ENCODE measurements at regions not wholly inside any gene's neighbourhood (a gene's known extent, or its start where the extent isn't known, plus 50 kb on each side); places are given as distances from the start of the nearest gene placed in this dataset.

GRCh38 chr2:42909966-42910365, 117.6 kb upstream of the HAAO start:
- Histone ChIP-seq H3K27ac (ENCODE audit: low read depth, low read length) (no peak overlapping the region), H3K9ac (ENCODE audit: low read length) (no peak overlapping the region), H3K4me3 (ENCODE audit: low read depth in 1 of 2, low read length in 2 of 2) (no peak overlapping the region)

GRCh38 chr2:42908518-42909200, 116.3 kb upstream of the HAAO start:
- Histone ChIP-seq H3K9me3 (ENCODE audit: low read length) (no peaks in the 10 kb centered on the region), H3K36me3 (ENCODE audit: insufficient read depth, low read length) (no peaks in the 10 kb centered on the region), H3K4me3 (ENCODE audit: low read depth in 1 of 2, low read length in 2 of 2) (peak overlapping the region in 1 of 2 donors; percentile 19), H3K27ac (ENCODE audit: low read depth, low read length) (no peak overlapping the region), H3K4me1 (ENCODE audit: insufficient read depth, low read length) (peaks cover 43% of the 10 kb centered on the region), H3K27me3 (ENCODE audit: control insufficient read depth in 1 of 2, insufficient read depth in 2 of 2, low read length in 2 of 2) (no peaks in the 10 kb centered on the region), H3K9ac (ENCODE audit: low read length) (no peak overlapping the region)

More at GRCh38 chr2:42909966-42910365, 117.6 kb upstream of the HAAO start:
- H3K9me3 ChIP-seq (ENCODE audit: low read length) = no peaks in the 10 kb centered on the region
- no peaks in the 10 kb centered on the region for H3K27me3 ChIP-seq (ENCODE audit: control insufficient read depth in 1 of 2, insufficient read depth in 2 of 2, low read length in 2 of 2)
- H3K4me1 ChIP-seq (ENCODE audit: insufficient read depth, low read length) = peaks cover 42% of the 10 kb centered on the region
- no peaks in the 10 kb centered on the region for H3K36me3 ChIP-seq (ENCODE audit: insufficient read depth, low read length)

GRCh38 chr2:42907835-42908234, 115.5 kb upstream of the HAAO start:
- peaks cover 43% of the 10 kb centered on the region for H3K4me1 ChIP-seq (ENCODE audit: insufficient read depth, low read length)
- H3K4me3 ChIP-seq (ENCODE audit: low read depth in 1 of 2, low read length in 2 of 2) = no peak overlapping the region

GRCh38 chr2:42906557-42907411, 114.4 kb upstream of the HAAO start:
- Histone ChIP-seq H3K36me3 (ENCODE audit: insufficient read depth, low read length) (no peaks in the 10 kb centered on the region), H3K27me3 (ENCODE audit: control insufficient read depth in 1 of 2, insufficient read depth in 2 of 2, low read length in 2 of 2) (no peaks in the 10 kb centered on the region), H3K9ac (ENCODE audit: low read length) (no peak overlapping the region), H3K4me1 (ENCODE audit: insufficient read depth, low read length) (peaks cover 43% of the 10 kb centered on the region), H3K27ac (ENCODE audit: low read depth, low read length) (peak overlapping the region; percentile 45), H3K4me3 (ENCODE audit: low read depth in 1 of 2, low read length in 2 of 2) (peak overlapping the region; percentile 12 to 35), H3K9me3 (ENCODE audit: low read length) (no peaks in the 10 kb centered on the region)

More at GRCh38 chr2:42907835-42908234, 115.5 kb upstream of the HAAO start:
- no peak overlapping the region for H3K9ac ChIP-seq (ENCODE audit: low read length)
- H3K27ac ChIP-seq (ENCODE audit: low read depth, low read length) = peak overlapping the region; percentile 57
- no peaks in the 10 kb centered on the region for H3K9me3 ChIP-seq (ENCODE audit: low read length)
- no peaks in the 10 kb centered on the region for H3K27me3 ChIP-seq (ENCODE audit: control insufficient read depth in 1 of 2, insufficient read depth in 2 of 2, low read length in 2 of 2)
- no peaks in the 10 kb centered on the region for H3K36me3 ChIP-seq (ENCODE audit: insufficient read depth, low read length)

GRCh38 chr2:42906111-42906556, 113.8 kb upstream of the HAAO start:
- H3K4me1 ChIP-seq (ENCODE audit: insufficient read depth, low read length) = peaks cover 48% of the 10 kb centered on the region
- no peaks in the 10 kb centered on the region for H3K27me3 ChIP-seq (ENCODE audit: control insufficient read depth in 1 of 2, insufficient read depth in 2 of 2, low read length in 2 of 2)
- peak overlapping the region; percentile 12 to 35 for H3K4me3 ChIP-seq (ENCODE audit: low read depth in 1 of 2, low read length in 2 of 2)
- H3K27ac ChIP-seq (ENCODE audit: low read depth, low read length) = peak overlapping the region; percentile 45
- H3K9me3 ChIP-seq (ENCODE audit: low read length) = no peaks in the 10 kb centered on the region
- no peaks in the 10 kb centered on the region for H3K36me3 ChIP-seq (ENCODE audit: insufficient read depth, low read length)
- no peak overlapping the region for H3K9ac ChIP-seq (ENCODE audit: low read length)

- Histone ChIP-seq H3K27ac (ENCODE audit: low read depth, low read length) (peak overlapping the region; percentile 45), H3K4me1 (ENCODE audit: insufficient read depth, low read length) (peaks cover 50% of the 10 kb centered on the region)
Measured at GRCh38 chr2:42905341-42906110, 113.1 kb upstream of the HAAO start.

GRCh38 chr2:42904576-42904876, 112.1 kb upstream of the HAAO start:
- H3K27ac ChIP-seq (ENCODE audit: low read depth, low read length) = no peak overlapping the region

More at GRCh38 chr2:42905341-42906110, 113.1 kb upstream of the HAAO start:
- Histone ChIP-seq H3K27me3 (ENCODE audit: control insufficient read depth in 1 of 2, insufficient read depth in 2 of 2, low read length in 2 of 2) (no peaks in the 10 kb centered on the region), H3K36me3 (ENCODE audit: insufficient read depth, low read length) (no peaks in the 10 kb centered on the region), H3K4me3 (ENCODE audit: low read depth in 1 of 2, low read length in 2 of 2) (peak overlapping the region in 1 of 2 donors; percentile 35), H3K9ac (ENCODE audit: low read length) (no peak overlapping the region), H3K9me3 (ENCODE audit: low read length) (no peaks in the 10 kb centered on the region)

GRCh38 chr2:42903821-42904575, 111.6 kb upstream of the HAAO start:
- no peak overlapping the region for H3K27ac ChIP-seq (ENCODE audit: low read depth, low read length)
- no peaks in the 10 kb centered on the region for H3K27me3 ChIP-seq (ENCODE audit: control insufficient read depth in 1 of 2, insufficient read depth in 2 of 2, low read length in 2 of 2)
- no peaks in the 10 kb centered on the region for H3K9me3 ChIP-seq (ENCODE audit: low read length)
- H3K4me3 ChIP-seq (ENCODE audit: low read depth in 1 of 2, low read length in 2 of 2) = no peak overlapping the region
- no peak overlapping the region for H3K9ac ChIP-seq (ENCODE audit: low read length)
- H3K4me1 ChIP-seq (ENCODE audit: insufficient read depth, low read length) = peaks cover 48% of the 10 kb centered on the region
- H3K36me3 ChIP-seq (ENCODE audit: insufficient read depth, low read length) = no peaks in the 10 kb centered on the region

More at GRCh38 chr2:42904576-42904876, 112.1 kb upstream of the HAAO start:
- Histone ChIP-seq H3K9ac (ENCODE audit: low read length) (no peak overlapping the region), H3K4me1 (ENCODE audit: insufficient read depth, low read length) (peaks cover 50% of the 10 kb centered on the region), H3K9me3 (ENCODE audit: low read length) (no peaks in the 10 kb centered on the region), H3K27me3 (ENCODE audit: control insufficient read depth in 1 of 2, insufficient read depth in 2 of 2, low read length in 2 of 2) (no peaks in the 10 kb centered on the region), H3K4me3 (ENCODE audit: low read depth in 1 of 2, low read length in 2 of 2) (no peak overlapping the region), H3K36me3 (ENCODE audit: insufficient read depth, low read length) (no peaks in the 10 kb centered on the region)

- Histone ChIP-seq H3K27ac (ENCODE audit: low read depth, low read length) (no peak overlapping the region), H3K4me1 (ENCODE audit: insufficient read depth, low read length) (peaks cover 40% of the 10 kb centered on the region), H3K9ac (ENCODE audit: low read length) (no peak overlapping the region), H3K27me3 (ENCODE audit: control insufficient read depth in 1 of 2, insufficient read depth in 2 of 2, low read length in 2 of 2) (no peaks in the 10 kb centered on the region), H3K4me3 (ENCODE audit: low read depth in 1 of 2, low read length in 2 of 2) (no peak overlapping the region), H3K9me3 (ENCODE audit: low read length) (no peaks in the 10 kb centered on the region), H3K36me3 (ENCODE audit: insufficient read depth, low read length) (no peaks in the 10 kb centered on the region)
Measured at GRCh38 chr2:42902939-42903709, 110.7 kb upstream of the HAAO start.

GRCh38 chr2:42901076-42901640, 108.8 kb upstream of the HAAO start:
- Histone ChIP-seq H3K9ac (ENCODE audit: low read length) (no peak overlapping the region), H3K27me3 (ENCODE audit: control insufficient read depth in 1 of 2, insufficient read depth in 2 of 2, low read length in 2 of 2) (no peaks in the 10 kb centered on the region), H3K4me3 (ENCODE audit: low read depth in 1 of 2, low read length in 2 of 2) (no peak overlapping the region), H3K27ac (ENCODE audit: low read depth, low read length) (no peak overlapping the region), H3K36me3 (ENCODE audit: insufficient read depth, low read length) (no peaks in the 10 kb centered on the region), H3K9me3 (ENCODE audit: low read length) (no peaks in the 10 kb centered on the region), H3K4me1 (ENCODE audit: insufficient read depth, low read length) (peaks cover 20% of the 10 kb centered on the region)

All from muscle layer of colon (tissue), 2 donors.